Tibial nerve (tissue), 4 donors: ENCODE measurements at regions not wholly inside any gene's neighbourhood (a gene's known extent, or its start where the extent isn't known, plus 50 kb on each side); places are given as distances from the start of the nearest gene placed in this dataset.

Experiments used
- EP300 ChIP-seq, 2 donors: sonication (generic); formaldehyde crosslinking; IDR thresholded peaks; one replicate each; pipeline ENCODE4 v1.6.1; 2017; ENCODE audit warnings: antibody characterized with exemption in 2 of 2, mild to moderate bottlenecking in 1 of 2
- POLR2A ChIP-seq, 2 donors: fragments of 450-650 bp; IDR thresholded peaks; one replicate each; pipeline ENCODE4 v1.6.1; 2017; ENCODE audit warnings: antibody characterized with exemption in 2 of 2, mild to moderate bottlenecking in 2 of 2, moderate library complexity in 2 of 2
- TF ChIP-seq, protein P1 (sequence below), 5 experiments: fragments of 200-600 bp in 3 of 5; fragments of 450-650 bp in 2 of 5; sonication (generic) in 3 of 5; IDR thresholded peaks; one replicate each; pipeline ENCODE4 v1.5.1; 2016 to 2019; ENCODE audit warnings: antibody characterized with exemption in 5 of 5, mild to moderate bottlenecking in 3 of 5, moderate library complexity in 2 of 5

DNA sequence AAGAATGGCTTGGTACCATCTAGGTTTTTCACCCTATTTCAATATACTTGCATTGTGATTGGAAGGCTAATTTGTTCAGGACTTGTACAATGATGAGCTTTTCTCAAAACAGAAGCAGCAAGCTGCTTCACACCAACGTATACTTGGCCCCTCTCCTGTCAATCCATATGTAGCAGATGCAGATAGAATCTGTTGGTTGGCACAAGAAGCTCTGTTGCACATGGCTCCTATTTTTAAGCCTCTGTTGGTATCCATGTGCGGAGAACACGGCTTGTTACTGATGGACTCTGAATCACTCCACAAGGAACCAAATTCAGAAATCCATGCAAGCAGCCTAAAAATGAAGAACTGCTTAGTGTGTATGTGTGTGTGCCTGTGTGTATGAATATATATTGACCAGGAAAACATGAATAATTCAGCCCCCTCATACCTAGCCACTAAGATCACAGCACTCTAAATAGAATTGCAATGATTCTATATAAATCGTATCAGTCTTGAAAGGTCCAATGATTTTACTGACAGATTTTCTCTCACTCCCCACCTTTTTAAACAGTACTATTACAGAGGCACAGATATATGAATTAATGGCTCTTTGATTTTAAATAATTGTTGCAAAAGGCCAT, 258.4 kb upstream of the DPYD start:
- TF ChIP-seq, protein P1, sequence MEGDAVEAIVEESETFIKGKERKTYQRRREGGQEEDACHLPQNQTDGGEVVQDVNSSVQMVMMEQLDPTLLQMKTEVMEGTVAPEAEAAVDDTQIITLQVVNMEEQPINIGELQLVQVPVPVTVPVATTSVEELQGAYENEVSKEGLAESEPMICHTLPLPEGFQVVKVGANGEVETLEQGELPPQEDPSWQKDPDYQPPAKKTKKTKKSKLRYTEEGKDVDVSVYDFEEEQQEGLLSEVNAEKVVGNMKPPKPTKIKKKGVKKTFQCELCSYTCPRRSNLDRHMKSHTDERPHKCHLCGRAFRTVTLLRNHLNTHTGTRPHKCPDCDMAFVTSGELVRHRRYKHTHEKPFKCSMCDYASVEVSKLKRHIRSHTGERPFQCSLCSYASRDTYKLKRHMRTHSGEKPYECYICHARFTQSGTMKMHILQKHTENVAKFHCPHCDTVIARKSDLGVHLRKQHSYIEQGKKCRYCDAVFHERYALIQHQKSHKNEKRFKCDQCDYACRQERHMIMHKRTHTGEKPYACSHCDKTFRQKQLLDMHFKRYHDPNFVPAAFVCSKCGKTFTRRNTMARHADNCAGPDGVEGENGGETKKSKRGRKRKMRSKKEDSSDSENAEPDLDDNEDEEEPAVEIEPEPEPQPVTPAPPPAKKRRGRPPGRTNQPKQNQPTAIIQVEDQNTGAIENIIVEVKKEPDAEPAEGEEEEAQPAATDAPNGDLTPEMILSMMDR (IDR thresholded peaks at IDR 0.05): no peak
- TF ChIP-seq POLR2A (IDR thresholded peaks at IDR 0.05) (no peak), EP300 (IDR thresholded peaks at IDR 0.05) (no peak)
